Heart right ventricle (tissue), 16 donors: ENCODE measurements at regions not wholly inside any gene's neighbourhood (a gene's known extent, or its start where the extent isn't known, plus 50 kb on each side); places are given as distances from the start of the nearest gene placed in this dataset.

Experiments used
- ATAC-seq, 8 donors: fragments of 200-7000 bp; cut with Tn5 transposase; one replicate each; pipeline ENCODE4 v1.9.1; 2020; ENCODE audit warnings: mild to moderate bottlenecking in 8 of 8, moderate library complexity in 8 of 8, moderate number of reproducible peaks in 1 of 8
- DNase-seq, 2 donors: peaks; one replicate each; pipeline ENCODE4 v3.0.0-alpha.2; 2020
- H3K27ac ChIP-seq, 10 donors: fragments of 200-600 bp; sonication (generic) in 2 of 10; one replicate each; pipeline versions ENCODE4 v1.5.0 to v1.8.0; 2020 to 2022; ENCODE audit warnings: mild to moderate bottlenecking in 3 of 10
- H3K27me3 ChIP-seq, 7 donors: fragments of 200-600 bp; one replicate each; pipeline ENCODE4 v1.8.0; 2021 to 2022; ENCODE audit warnings: mild to moderate bottlenecking in 2 of 7
- H3K36me3 ChIP-seq, 9 donors: fragments of 200-600 bp; sonication (generic) in 1 of 9; one replicate each; pipeline versions ENCODE4 v1.5.0 to v1.8.0; 2020 to 2022; ENCODE audit warnings: mild to moderate bottlenecking in 2 of 9
- H3K4me1 ChIP-seq, 9 donors: fragments of 200-600 bp; sonication (generic) in 1 of 9; one replicate each; pipeline versions ENCODE4 v1.5.0 to v1.8.0; 2020 to 2022; ENCODE audit warnings: mild to moderate bottlenecking in 4 of 9
- H3K4me3 ChIP-seq, 10 donors: fragments of 200-600 bp; sonication (generic) in 2 of 10; one replicate each; pipeline versions ENCODE4 v1.5.0 to v1.8.0; 2020 to 2022; ENCODE audit warnings: mild to moderate bottlenecking in 7 of 10, moderate library complexity in 2 of 10
- H3K9me3 ChIP-seq, 11 donors: fragments of 200-600 bp in 10 of 11; sonication (generic) in 2 of 11; one replicate each; pipeline versions ENCODE4 v1.5.0 to v1.8.0; 2013 to 2022; ENCODE audit warnings: mild to moderate bottlenecking in 2 of 11, control low read depth in 1 of 11, moderate library complexity in 1 of 11
- WGBS, 2 donors: extraction: QIAGEN DNeasy Blood & Tissue Kit; methylation state at CpG; one replicate each; pipeline ENCODE4 v1.1.7; 2013; ENCODE audit warnings: inconsistent platforms in 1 of 2; 5-methylcytosine and 5-hydroxymethylcytosine counted together
- intact Hi-C, 10 donors: fragments of 100-400 bp; cut with DNase I; formaldehyde crosslinking; loops; one replicate each; pipeline versions ENCODE4 v1.11.1 to v1.14.2; 2022
- TF ChIP-seq, protein P1 (sequence below), 9 donors: fragments of 200-600 bp; sonication (generic) in 2 of 9; IDR thresholded peaks; one replicate each; pipeline versions ENCODE4 v1.5.0 to v1.8.0; 2021 to 2022; ENCODE audit warnings: antibody characterized with exemption in 9 of 9, mild to moderate bottlenecking in 5 of 9, moderate library complexity in 1 of 9
- donor health status: Arrhythmogenic right ventricular cardiomyopathy.
- donor health status: ischemic (EF 13 %, LVEDD 7.1; RV severe dilation, severe dysfunction).
- donor health status: healthy with polysubstance abuse.
- donor health status: DM: no; HTN: yes; CAD: no.
- donor health status: DM: no; HTN: no; CAD: no.
- donor health status: ischemic (EF 25% LVEDD 6.9; RV normal size, moderate dysfunction).
- donor health status: ischemic (EF 25% LVEDD 5.7; RV mildly dilated, moderate dysfunction).
- donor health status: healthy.
- donor health status: DM: yes; HTN: yes; CAD: no.
- donor health status: Ischemic cardiomyopathy.
- donor health status: ischemic (EF 35%, LVEDD 5.7; RV mildly dilated, moderate dysfunction).
- donor health status: nonischemic (EF 11% LVEDD 7.7; RV severe dilation, severe dysfunction).
- donor health status: DM: yes; HTN: yes; CAD: no.
- donor health status: PGD.
- donor health status: ischemic (EF 29% LVEDD 5.4; RV normal size, mild dysfunction).
- donor health status: nonischemic (EF 23%, LVEDD 6.1; RV moderate dilation, normal function).

DNA sequence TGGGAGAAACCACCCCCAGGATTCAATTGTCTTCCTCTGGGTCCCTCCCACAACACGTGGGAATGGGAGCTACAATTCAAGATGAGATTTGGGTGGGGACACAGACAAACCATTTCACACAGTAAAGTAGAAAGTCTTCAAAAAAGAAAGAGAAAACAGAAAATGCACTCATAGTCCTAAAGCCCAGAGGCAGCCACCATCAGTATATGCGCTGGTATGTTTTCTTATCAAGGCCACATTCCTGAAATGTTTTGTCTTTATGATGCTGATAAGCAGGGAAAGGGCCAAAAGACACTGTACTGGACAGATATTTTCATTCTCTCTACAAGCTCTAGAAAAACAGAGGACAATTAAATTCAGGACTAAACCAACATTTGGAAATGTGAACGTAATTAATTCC, 375.8 kb upstream of the TSHZ3 start:
- DNase-seq (no peak), ATAC-seq (no peak)
- WGBS, 2 donors: 23 to 29% methylated on average over 3 of the region's 3 CpGs
- Histone ChIP-seq H3K27ac (no peak overlapping the region), H3K4me3 (no peak overlapping the region), H3K27me3 (peaks cover 0 to 10% (median 0%) of the 10 kb centered on the region in 7 donors), H3K36me3 (no peaks in the 10 kb centered on the region), H3K9me3 (no peaks in the 10 kb centered on the region), H3K4me1 (no peaks in the 10 kb centered on the region)
- intact Hi-C loops: no loop called here
- TF ChIP-seq, protein P1, sequence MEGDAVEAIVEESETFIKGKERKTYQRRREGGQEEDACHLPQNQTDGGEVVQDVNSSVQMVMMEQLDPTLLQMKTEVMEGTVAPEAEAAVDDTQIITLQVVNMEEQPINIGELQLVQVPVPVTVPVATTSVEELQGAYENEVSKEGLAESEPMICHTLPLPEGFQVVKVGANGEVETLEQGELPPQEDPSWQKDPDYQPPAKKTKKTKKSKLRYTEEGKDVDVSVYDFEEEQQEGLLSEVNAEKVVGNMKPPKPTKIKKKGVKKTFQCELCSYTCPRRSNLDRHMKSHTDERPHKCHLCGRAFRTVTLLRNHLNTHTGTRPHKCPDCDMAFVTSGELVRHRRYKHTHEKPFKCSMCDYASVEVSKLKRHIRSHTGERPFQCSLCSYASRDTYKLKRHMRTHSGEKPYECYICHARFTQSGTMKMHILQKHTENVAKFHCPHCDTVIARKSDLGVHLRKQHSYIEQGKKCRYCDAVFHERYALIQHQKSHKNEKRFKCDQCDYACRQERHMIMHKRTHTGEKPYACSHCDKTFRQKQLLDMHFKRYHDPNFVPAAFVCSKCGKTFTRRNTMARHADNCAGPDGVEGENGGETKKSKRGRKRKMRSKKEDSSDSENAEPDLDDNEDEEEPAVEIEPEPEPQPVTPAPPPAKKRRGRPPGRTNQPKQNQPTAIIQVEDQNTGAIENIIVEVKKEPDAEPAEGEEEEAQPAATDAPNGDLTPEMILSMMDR (IDR thresholded peaks at IDR 0.05): no peak

DNA sequence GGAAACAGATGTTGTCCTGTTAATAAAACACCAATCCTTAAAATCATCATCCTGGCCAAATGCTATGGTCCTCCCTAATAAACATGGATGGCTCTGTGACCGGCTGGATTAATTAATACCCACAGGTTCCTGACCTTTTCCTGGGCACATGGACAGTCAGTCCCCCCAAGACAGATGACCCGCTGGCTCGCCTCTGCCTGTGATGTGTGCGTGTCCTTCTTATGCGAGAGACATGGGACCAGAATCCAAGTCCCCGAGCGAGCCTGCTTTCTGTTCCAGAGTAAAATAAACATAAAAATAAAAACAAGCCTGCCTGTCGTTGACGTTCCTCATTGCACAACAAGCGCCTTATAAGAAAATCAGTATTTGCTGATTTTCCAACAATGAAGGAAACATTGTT, 378.3 kb upstream of the TSHZ3 start:
- ATAC-seq (no peak), DNase-seq (no peak)
- Histone ChIP-seq H3K36me3 (no peaks in the 10 kb centered on the region), H3K4me1 (no peaks in the 10 kb centered on the region), H3K4me3 (no peak overlapping the region), H3K27me3 (peaks cover 0 to 4% (median 0%) of the 10 kb centered on the region in 7 donors), H3K9me3 (no peaks in the 10 kb centered on the region), H3K27ac (no peak overlapping the region)
- intact Hi-C loops: no loop called here
- WGBS, 2 donors: 88 to 95% methylated on average over 10 of the region's 10 CpGs
- TF ChIP-seq, protein P1 (IDR thresholded peaks at IDR 0.05): no peak

DNA sequence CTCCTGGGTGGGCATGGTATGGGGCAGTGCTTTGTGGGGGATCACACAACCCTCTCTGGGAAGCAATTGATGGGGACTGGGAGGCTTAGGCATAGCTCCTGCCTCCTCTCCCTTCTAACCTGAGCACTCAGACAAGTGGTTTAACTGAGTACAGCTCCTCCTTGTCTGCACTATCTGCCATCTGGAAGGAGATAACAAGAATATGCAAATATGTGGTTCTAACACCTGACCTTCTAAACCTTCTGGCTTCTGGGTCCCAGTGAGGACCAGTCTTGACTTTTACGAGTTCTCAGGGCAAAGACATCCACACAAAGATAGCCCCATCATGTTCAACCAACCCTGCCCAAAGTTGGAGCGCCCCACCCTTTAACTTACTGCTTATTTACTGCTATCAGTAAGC, 381.0 kb upstream of the TSHZ3 start:
- DNase-seq: no peak
- TF ChIP-seq, protein P1 (IDR thresholded peaks at IDR 0.05): no peak
- Histone ChIP-seq H3K27me3 (peaks cover 0 to 4% (median 0%) of the 10 kb centered on the region in 7 donors), H3K4me3 (no peak overlapping the region), H3K27ac (no peak overlapping the region), H3K9me3 (no peaks in the 10 kb centered on the region), H3K36me3 (no peaks in the 10 kb centered on the region), H3K4me1 (no peaks in the 10 kb centered on the region)
- WGBS, 2 donors: 72 to 75% methylated on average over 2 of the region's 2 CpGs
- intact Hi-C loops: no loop called here
- no peak for ATAC-seq

DNA sequence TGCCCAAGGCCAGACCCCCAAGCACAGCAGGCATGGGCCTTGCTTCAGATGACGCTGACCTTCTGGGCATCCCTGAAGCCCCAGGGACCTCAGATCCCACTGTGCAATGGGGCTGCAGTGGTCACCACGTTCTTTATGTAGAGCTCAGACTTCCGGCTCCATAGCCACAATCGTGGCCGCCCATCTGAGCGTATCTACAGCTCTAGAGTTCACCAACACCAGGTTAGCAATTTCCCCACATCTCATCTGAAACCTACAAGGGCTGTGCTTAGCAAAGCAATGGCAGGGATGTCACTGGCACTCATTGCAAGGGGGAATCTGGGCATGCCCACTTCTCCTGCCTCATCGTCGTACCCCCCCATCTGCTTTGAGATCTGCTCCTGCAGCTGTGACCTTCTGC, 384.4 kb upstream of the TSHZ3 start:
- no peak overlapping the region for H3K4me3 ChIP-seq
- 79 to 89% methylated on average over 8 of the region's 8 CpGs for WGBS, 2 donors
- no peaks in the 10 kb centered on the region for H3K27me3 ChIP-seq
- H3K27ac ChIP-seq: no peak overlapping the region
- no peaks in the 10 kb centered on the region for H3K4me1 ChIP-seq
- intact Hi-C loops: no loop called here
- TF ChIP-seq, protein P1 (IDR thresholded peaks at IDR 0.05): no peak
- no peak for DNase-seq
- H3K9me3 ChIP-seq: no peaks in the 10 kb centered on the region
- no peak for ATAC-seq
- no peaks in the 10 kb centered on the region for H3K36me3 ChIP-seq

DNA sequence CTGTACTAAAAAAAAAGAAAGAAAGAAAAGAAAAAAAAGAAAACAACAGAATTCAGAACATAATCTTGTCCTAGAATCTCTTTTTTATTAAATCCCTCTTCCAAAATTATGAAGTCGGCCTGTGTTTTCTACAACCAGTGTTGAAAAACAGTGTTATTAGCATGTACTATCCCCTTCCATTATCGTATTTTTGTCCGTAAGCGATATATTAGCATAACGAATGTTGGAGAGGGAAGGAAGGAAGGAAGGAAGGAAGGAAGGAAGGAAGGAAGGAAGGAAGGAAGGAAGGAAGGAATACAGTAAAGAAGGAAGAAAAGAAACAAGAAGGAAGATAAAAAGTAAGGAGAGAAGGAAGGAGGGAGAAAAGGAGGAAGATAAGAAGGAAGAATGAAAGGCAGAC, 393.0 kb upstream of the TSHZ3 start:
- H3K27me3 ChIP-seq: peaks cover 0 to 7% (median 0%) of the 10 kb centered on the region in 7 donors
- H3K4me3 ChIP-seq: no peak overlapping the region
- H3K9me3 ChIP-seq: no peaks in the 10 kb centered on the region
- no peaks in the 10 kb centered on the region for H3K36me3 ChIP-seq
- TF ChIP-seq, protein P1 (IDR thresholded peaks at IDR 0.05): no peak
- no peak for ATAC-seq
- intact Hi-C loops: no loop called here
- no peak overlapping the region for H3K27ac ChIP-seq
- DNase-seq: no peak
- 88 to 90% methylated on average over 5 of the region's 5 CpGs for WGBS, 2 donors
- H3K4me1 ChIP-seq: no peaks in the 10 kb centered on the region
